ENCODE measurements at regions not wholly inside any gene's neighbourhood (a gene's known extent, or its start where the extent isn't known, plus 50 kb on each side); places are given as distances from the start of the nearest gene placed in this dataset.

GRCh38 chr1:55589671-55590297, 374.6 kb upstream of the USP24 start:
- TF ChIP-seq CTCF (IDR thresholded peaks at IDR 0.05) (no peak), POLR2A (IDR thresholded peaks at IDR 0.05) (no peak), POLR2AphosphoS5 (IDR thresholded peaks at IDR 0.05) (no peak), EP300 (IDR thresholded peaks at IDR 0.05) (no peak)

All from suprapubic skin (tissue), 4 donors.